Activated CD4-positive, alpha-beta T cell treated with anti-CD3 and anti-CD28 coated beads, Interleukin-2, Interleukin-6, amounts not matched to agents 100 ng/mL and 50 ng/mL, durations not matched to agents 16 hours and 8 hours (primary cell): ENCODE measurements at regions not wholly inside any gene's neighbourhood (a gene's known extent, or its start where the extent isn't known, plus 50 kb on each side); places are given as distances from the start of the nearest gene placed in this dataset.
"Not testable (repeated sequence)": the region's sequence is repeated elsewhere in the genome, so short reads cannot be mapped to it uniquely, and the experiment has no call there.

Experiments
- DNase-seq: peaks from one replicate; pipeline ENCODE4 v3.0.0-alpha.2; 2020

DNA sequence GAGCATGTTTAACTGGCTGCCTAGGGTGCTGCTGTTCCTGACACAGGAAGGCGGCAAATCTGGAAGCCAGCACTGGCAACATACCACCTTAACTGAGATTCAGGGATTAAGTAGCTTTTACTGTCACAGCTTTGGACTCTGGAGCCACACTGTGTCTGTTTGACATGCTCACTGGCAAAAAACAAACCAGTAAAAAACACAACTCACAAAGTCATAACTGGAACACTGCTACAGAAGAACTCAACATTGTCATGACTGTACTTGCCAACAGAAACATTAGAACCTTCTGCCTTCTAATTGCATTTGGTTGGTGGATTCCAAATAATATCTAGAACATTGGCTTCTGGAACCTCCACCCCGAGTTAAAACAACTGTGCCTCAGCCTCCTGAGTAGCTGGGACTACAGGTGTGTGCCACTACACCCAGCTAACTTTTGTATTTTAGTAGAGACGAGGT, 117.6 kb downstream of the TTC6 start:
- DNase-seq = no peak

- DNase-seq = no peak
These were observed 124.7 kb downstream of the TTC6 start for GRCh38 chr14:37720131-37720530.

GRCh38 chr14:37721976-37722659, 126.7 kb downstream of the TTC6 start:
- DNase-seq = no peak

- no peak for DNase-seq
These were observed 128.1 kb downstream of the TTC6 start for GRCh38 chr14:37723515-37723914.

DNA sequence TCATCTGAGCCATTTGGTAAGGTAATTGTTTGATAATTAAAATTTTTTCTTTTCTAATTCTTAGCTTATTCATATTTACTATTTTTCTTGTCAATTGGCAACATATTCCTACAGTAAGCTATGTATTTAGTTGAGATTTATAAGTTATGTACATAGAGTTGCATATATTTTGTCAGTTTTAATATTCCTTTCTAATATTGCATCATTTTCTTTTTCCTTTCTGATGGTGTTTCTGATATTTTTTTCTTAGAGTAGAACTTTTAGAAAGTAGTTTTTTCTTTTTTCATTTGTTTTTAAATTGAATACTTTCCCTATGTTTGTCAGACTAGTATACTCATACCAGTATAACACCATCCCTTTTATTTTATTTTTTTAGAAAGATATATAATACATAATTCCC, 131.3 kb downstream of the TTC6 start:
- no peak for DNase-seq

DNA sequence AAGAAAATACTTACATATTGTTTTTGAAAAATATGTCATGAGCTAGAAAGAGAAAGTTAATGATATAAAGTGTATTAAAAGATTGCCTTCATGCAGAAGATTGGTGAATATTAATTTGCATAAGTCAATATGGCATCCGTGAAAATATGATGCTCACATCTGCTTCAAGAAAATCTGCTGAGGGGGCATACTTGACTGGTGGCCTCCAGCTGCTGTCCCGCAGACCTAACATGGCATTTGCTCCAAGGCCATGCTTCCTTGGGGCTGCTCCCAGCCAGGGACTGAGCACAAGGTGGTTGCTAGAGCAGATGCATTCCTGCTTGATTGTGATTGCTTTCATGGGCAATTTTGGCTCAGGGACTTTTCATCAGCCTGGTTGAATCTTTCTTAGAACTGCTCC, 133.8 kb downstream of the TTC6 start:
- DNase-seq = no peak

GRCh38 chr14:37731094-37731493, 135.7 kb downstream of the TTC6 start:
- DNase-seq = no peak

DNA sequence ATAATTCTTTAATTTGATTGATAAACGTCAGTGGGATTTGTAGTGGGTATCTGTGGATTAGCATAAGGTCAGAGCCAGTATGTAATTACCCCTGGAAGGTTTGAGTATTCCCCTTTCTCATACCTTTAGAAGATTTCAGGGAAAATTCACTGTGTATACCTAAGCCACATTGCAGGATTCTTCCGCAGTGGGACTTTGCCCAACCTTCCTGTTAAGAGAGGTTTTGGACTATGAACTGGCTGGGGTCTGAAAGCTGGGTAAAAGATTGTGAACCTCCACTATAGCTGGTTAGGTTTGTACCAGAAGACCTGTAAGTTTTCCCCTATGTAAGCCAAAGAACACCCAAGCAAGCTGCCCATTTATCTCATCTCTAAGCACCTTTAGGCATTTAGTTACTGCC, 150.2 kb downstream of the TTC6 start:
- no peak for DNase-seq

DNA sequence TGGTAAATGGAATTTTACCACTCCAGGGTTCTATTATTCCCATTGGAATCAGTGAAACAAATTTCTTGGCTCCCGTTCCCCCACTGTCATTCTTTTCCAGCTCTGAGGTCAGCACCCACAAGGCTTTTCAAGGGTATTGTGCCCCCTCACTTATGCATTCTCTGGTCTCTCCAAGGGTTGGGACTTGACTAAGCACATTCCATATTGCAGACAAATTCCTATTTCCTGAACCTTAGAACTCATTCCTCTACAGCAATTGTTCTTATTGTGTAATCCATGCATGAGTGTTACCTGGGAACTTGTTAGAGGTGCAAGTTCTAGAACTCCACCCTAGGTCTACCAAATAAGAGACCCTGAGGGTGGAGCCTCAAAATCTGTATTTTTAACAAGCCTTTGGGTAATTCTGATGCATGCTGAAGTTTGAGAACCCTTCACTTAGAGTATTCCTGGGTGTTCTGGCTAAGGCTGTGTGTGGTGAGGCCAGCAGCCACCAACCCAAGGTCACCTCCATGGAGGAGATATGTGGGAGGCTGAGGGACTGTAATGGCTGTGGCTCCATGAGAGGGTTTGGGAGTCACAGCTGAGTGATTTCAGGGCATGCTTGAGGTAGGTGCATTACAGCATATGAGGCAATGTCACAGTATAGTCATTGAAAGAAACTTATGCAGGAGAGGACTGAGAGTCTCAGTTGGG, 150.9 kb downstream of the TTC6 start:
- no peak for DNase-seq

DNA sequence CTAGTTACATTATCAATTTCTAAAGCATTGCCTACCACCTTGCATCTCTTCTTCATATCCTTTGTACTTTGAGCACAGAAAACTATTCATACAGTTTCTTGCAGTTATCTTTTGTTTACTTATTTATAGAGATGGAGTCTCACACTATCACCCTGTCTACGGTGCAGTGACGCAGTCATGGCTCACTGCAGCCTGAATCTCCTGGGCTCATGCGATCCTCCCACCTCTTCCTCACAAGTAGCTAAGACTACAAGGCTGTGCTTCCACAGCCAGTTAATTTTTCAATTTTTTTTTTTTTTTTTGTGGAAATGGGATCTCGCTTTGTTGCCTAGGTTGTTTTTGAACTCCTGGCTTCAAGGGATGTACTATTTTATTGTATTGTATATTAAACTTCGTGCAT, 158.0 kb downstream of the TTC6 start:
- no peak for DNase-seq

GRCh38 chr14:37760275-37760674, 164.8 kb downstream of the TTC6 start:
- DNase-seq = not testable (repeated sequence)

GRCh38 chr14:37763266-37763665, 167.8 kb downstream of the TTC6 start:
- DNase-seq = no peak

- DNase-seq = not testable (repeated sequence)
These were observed 176.9 kb downstream of the TTC6 start for GRCh38 chr14:37772283-37772682.

DNA sequence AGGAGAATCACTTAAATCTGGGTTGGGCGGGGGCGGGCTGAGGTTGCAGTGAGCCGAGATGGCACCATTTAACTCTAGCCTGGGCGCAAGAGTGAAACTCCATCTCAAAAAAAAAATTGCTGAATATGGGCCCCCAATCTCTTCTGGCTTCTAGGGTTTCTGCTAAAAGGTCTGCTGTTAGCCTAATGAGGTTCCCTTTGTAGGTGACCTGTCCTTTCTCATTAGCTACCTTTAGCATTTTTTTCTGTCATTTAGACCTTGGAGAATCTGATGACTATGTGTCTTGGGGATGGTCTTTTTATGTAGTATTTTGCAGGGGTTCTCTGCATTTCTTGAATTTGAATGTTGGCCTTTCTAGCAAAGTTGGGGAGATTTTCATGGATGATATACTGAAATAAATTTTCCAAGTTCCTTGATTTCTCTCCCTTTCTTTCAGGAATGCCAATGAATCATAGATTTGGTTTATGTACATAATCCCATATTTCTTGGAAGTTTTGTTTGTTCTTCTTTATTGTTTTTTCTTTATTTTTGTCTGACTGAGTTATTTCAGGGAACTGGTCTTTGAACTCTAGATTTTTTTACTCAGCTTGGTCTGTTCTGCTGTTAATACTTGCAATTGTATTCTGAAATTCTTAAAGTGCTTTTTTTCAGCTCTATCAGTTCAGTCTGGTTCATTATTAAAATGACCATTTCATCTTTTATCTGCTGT, 181.5 kb downstream of the TTC6 start:
- no peak for DNase-seq

GRCh38 chr14:37778135-37778943, 182.9 kb downstream of the TTC6 start:
- DNase-seq = no peak

GRCh38 chr14:37779480-37779879, 184.1 kb downstream of the TTC6 start:
- no peak for DNase-seq

- not testable (repeated sequence) for DNase-seq
These were observed 185.3 kb downstream of the TTC6 start for GRCh38 chr14:37780731-37781130.

- not testable (repeated sequence) for DNase-seq
These were observed 188.9 kb downstream of the TTC6 start for GRCh38 chr14:37784203-37784826.

GRCh38 chr14:37784827-37785223, 189.4 kb downstream of the TTC6 start:
- not testable (repeated sequence) for DNase-seq

DNA sequence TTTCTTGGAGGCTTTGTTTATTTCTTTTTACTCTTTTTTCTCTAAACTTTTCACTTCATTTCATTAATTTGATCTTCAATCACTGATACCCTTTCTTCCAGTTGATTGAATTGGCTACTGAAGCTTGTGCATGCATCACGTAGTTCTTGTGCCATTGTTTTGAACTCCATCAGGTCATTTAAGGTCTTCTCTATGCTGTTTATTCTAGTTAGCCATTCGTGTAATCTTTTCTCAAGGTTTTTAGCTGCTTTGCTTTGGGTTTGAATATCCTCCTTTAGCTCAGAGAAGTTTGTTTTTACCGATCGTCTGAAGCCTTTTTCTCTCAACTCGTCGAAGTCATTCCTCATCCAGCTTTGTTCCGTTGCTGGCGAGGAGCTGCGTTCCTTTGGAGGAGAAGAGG, 189.9 kb downstream of the TTC6 start:
- not testable (repeated sequence) for DNase-seq

- not testable (repeated sequence) for DNase-seq
These were observed 190.7 kb downstream of the TTC6 start for GRCh38 chr14:37786114-37786625.

- DNase-seq = no peak
These were observed 192.6 kb downstream of the TTC6 start for GRCh38 chr14:37787879-37788494.
